OCI-LY3 (cell line): ENCODE measurements at regions not wholly inside any gene's neighbourhood (a gene's known extent, or its start where the extent isn't known, plus 50 kb on each side); places are given as distances from the start of the nearest gene placed in this dataset.

Experiments used
- H2AFZ ChIP-seq: fragments of 200-600, 300-600 bp; shearing (Covaris generic); 2 replicates; pipeline ENCODE4 v1.6.0; 2014; ENCODE audit warnings: antibody characterized with exemption, low read depth, low read length
- H3K27ac ChIP-seq: fragments of 200-600, 300-600 bp; sonication (generic); 2 replicates; pipeline ENCODE4 v1.5.1; 2014; ENCODE audit warnings: mild to moderate bottlenecking, low read length, moderate library complexity, mixed read lengths
- H3K27me3 ChIP-seq: fragments of 200-600, 300-600 bp; sonication (generic); 2 replicates; pipeline ENCODE4 v1.6.1; 2014; ENCODE audit warnings: low read depth, low read length, mixed read lengths
- H3K36me3 ChIP-seq: fragments of 200-600, 300-600 bp; sonication (generic); replicated peaks from 2 replicates; pipeline ENCODE3; 2014; ENCODE audit warnings: low read depth, low read length, mixed read lengths
- H3K4me1 ChIP-seq: fragments of 300-600, 200-600 bp; sonication (generic); 2 replicates; pipeline ENCODE4 v1.6.1; 2014; ENCODE audit warnings: low read length, mixed read lengths
- H3K4me2 ChIP-seq: fragments of 200-600, 300-600 bp; sonication (generic); 2 replicates; pipeline ENCODE4 v1.6.1; 2014; ENCODE audit warnings: low read length, mixed read lengths
- H3K4me3 ChIP-seq: fragments of 300-600, 200-600 bp; sonication (generic); 2 replicates; pipeline ENCODE4 v1.5.1; 2014; ENCODE audit warnings: antibody characterized with exemption, mild to moderate bottlenecking, low read length, moderate library complexity
- H3K79me2 ChIP-seq: fragments of 300-600, 200-600 bp; shearing (Covaris generic); 2 replicates; pipeline ENCODE4 v1.6.1; 2014; ENCODE audit warnings: mild to moderate bottlenecking, low read length, mixed read lengths
- H3K9ac ChIP-seq: fragments of 300-600, 200-600 bp; shearing (Covaris generic); 2 replicates; pipeline ENCODE4 v1.6.0; 2014; ENCODE audit warnings: mild to moderate bottlenecking, low read length, moderate library complexity
- H3K9me3 ChIP-seq: fragments of 200-600, 300-600 bp; shearing (Covaris generic); 2 replicates; pipeline ENCODE4 v1.6.1; 2014; ENCODE audit warnings: low read length, mixed read lengths; ENCODE audit not compliant: insufficient read depth
- H4K20me1 ChIP-seq: fragments of 200-600, 300-600 bp; sonication (generic); 2 replicates; pipeline ENCODE4 v1.6.1; 2016; ENCODE audit warnings: low read length, mixed read lengths; ENCODE audit not compliant: insufficient read depth
- CTCF ChIP-seq: fragments of 200-600, 300-600 bp; sonication (generic); IDR thresholded peaks from 2 replicates; pipeline ENCODE4 v1.5.1; 2014; ENCODE audit warnings: antibody characterized with exemption, low read length, low read depth
- EZH2phosphoT487 ChIP-seq: fragments of 200-600 bp; shearing (Covaris generic); IDR thresholded peaks from 2 replicates; pipeline ENCODE4 v1.6.1; 2018; ENCODE audit warnings: antibody characterized with exemption, mixed run types, low read depth

GRCh38 chr12:92640691-92641090 is 62.1 kb upstream of the PLEKHG7 start:
- TF ChIP-seq EZH2phosphoT487 (no peak), CTCF (no peak)
- Histone ChIP-seq H3K4me3 (no peak overlapping the region), H4K20me1 (no peaks in the 10 kb centered on the region), H3K4me2 (no peak overlapping the region), H3K9ac (no peak overlapping the region), H3K27ac (no peak overlapping the region), H3K4me1 (no peaks in the 10 kb centered on the region), H3K36me3 (no peaks in the 10 kb centered on the region), H3K79me2 (no peaks in the 10 kb centered on the region), H3K9me3 (no peaks in the 10 kb centered on the region), H3K27me3 (no peaks in the 10 kb centered on the region), H2AFZ (no peak overlapping the region)

GRCh38 chr12:92639017-92639416 is 63.8 kb upstream of the PLEKHG7 start:
- TF ChIP-seq EZH2phosphoT487 (no peak), CTCF (no peak)
- no peaks in the 10 kb centered on the region for H3K79me2 ChIP-seq
- H3K27me3 ChIP-seq = no peaks in the 10 kb centered on the region
- no peaks in the 10 kb centered on the region for H3K9me3 ChIP-seq
- no peak overlapping the region for H2AFZ ChIP-seq
- no peaks in the 10 kb centered on the region for H3K4me1 ChIP-seq
- no peak overlapping the region for H3K27ac ChIP-seq
- H3K36me3 ChIP-seq = no peaks in the 10 kb centered on the region
- no peak overlapping the region for H3K4me3 ChIP-seq
- no peak overlapping the region for H3K9ac ChIP-seq
- no peaks in the 10 kb centered on the region for H4K20me1 ChIP-seq
- H3K4me2 ChIP-seq = no peak overlapping the region

GRCh38 chr12:92634730-92635129 is 68.1 kb upstream of the PLEKHG7 start:
- Histone ChIP-seq H2AFZ (no peak overlapping the region), H3K4me1 (no peaks in the 10 kb centered on the region), H3K4me3 (no peak overlapping the region), H3K9me3 (no peaks in the 10 kb centered on the region), H3K27me3 (no peaks in the 10 kb centered on the region), H4K20me1 (no peaks in the 10 kb centered on the region), H3K79me2 (no peaks in the 10 kb centered on the region), H3K36me3 (no peaks in the 10 kb centered on the region), H3K27ac (no peak overlapping the region), H3K9ac (no peak overlapping the region), H3K4me2 (no peak overlapping the region)
- no peak for TF ChIP-seq EZH2phosphoT487
- TF ChIP-seq CTCF = no peak

GRCh38 chr12:92634202-92634601 is 68.6 kb upstream of the PLEKHG7 start:
- H3K79me2 ChIP-seq = no peaks in the 10 kb centered on the region
- H3K27me3 ChIP-seq = no peaks in the 10 kb centered on the region
- no peaks in the 10 kb centered on the region for H3K4me1 ChIP-seq
- H3K36me3 ChIP-seq = no peaks in the 10 kb centered on the region
- H3K4me3 ChIP-seq = no peak overlapping the region
- H4K20me1 ChIP-seq = no peaks in the 10 kb centered on the region
- H3K27ac ChIP-seq = no peak overlapping the region
- H3K4me2 ChIP-seq = no peak overlapping the region
- no peak overlapping the region for H2AFZ ChIP-seq
- TF ChIP-seq CTCF (no peak), EZH2phosphoT487 (no peak)
- no peaks in the 10 kb centered on the region for H3K9me3 ChIP-seq
- no peak overlapping the region for H3K9ac ChIP-seq
